Heart left ventricle (tissue), 13 donors: ENCODE measurements at regions not wholly inside any gene's neighbourhood (a gene's known extent, or its start where the extent isn't known, plus 50 kb on each side); places are given as distances from the start of the nearest gene placed in this dataset.

ENCODE experiments used
- POLR2A ChIP-seq, 2 donors: fragments of 450-650 bp; IDR thresholded peaks; one replicate each; pipeline ENCODE4 v1.6.1; 2017; ENCODE audit warnings: antibody characterized with exemption in 2 of 2, mild to moderate bottlenecking in 2 of 2, moderate library complexity in 2 of 2
- TF ChIP-seq, protein P1 (sequence below), 12 donors: fragments of 200-600 bp; sonication (generic) in 4 of 12; IDR thresholded peaks; one replicate each; pipeline versions ENCODE4 v1.5.0 to v1.8.0; 2018 to 2022; ENCODE audit warnings: antibody characterized with exemption in 12 of 12, mild to moderate bottlenecking in 5 of 12
- donor health status: ischemic (EF 13 %, LVEDD 7.1; RV severe dilation, severe dysfunction).
- donor health status: DM: no; HTN: yes; CAD: no.
- donor health status: DM: no; HTN: no; CAD: no.
- donor health status: ischemic (EF 25% LVEDD 6.9; RV normal size, moderate dysfunction).
- donor health status: ischemic (EF 25% LVEDD 5.7; RV mildly dilated, moderate dysfunction).
- donor health status: ischemic (EF 35%, LVEDD 5.7; RV mildly dilated, moderate dysfunction).
- donor health status: nonischemic (EF 11% LVEDD 7.7; RV severe dilation, severe dysfunction).
- donor health status: DM: yes; HTN: yes; CAD: no.
- donor health status: PGD.
- donor health status: ischemic (EF 29% LVEDD 5.4; RV normal size, mild dysfunction).
- donor health status: nonischemic (EF 23%, LVEDD 6.1; RV moderate dilation, normal function).

DNA sequence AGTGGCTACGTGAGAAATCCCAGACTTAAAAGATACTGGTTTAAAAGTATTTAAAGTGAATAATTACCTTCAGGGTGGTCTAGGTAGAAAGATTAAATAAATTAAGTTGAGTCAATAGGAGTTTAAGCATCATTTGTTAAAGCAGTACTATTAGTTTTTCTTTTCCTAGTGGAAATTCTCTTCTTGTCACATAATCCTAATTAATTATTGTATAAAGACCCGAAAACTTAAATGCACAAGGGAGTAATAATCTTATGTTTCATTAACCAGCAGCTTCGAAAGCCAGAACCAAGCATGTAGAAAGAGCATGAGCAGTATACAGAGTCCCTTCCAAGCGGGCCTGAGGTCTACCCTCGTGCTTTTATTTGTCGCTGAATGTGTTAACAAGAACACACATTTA, 90.2 kb upstream of the SKOR2 start:
- TF ChIP-seq, protein P1, sequence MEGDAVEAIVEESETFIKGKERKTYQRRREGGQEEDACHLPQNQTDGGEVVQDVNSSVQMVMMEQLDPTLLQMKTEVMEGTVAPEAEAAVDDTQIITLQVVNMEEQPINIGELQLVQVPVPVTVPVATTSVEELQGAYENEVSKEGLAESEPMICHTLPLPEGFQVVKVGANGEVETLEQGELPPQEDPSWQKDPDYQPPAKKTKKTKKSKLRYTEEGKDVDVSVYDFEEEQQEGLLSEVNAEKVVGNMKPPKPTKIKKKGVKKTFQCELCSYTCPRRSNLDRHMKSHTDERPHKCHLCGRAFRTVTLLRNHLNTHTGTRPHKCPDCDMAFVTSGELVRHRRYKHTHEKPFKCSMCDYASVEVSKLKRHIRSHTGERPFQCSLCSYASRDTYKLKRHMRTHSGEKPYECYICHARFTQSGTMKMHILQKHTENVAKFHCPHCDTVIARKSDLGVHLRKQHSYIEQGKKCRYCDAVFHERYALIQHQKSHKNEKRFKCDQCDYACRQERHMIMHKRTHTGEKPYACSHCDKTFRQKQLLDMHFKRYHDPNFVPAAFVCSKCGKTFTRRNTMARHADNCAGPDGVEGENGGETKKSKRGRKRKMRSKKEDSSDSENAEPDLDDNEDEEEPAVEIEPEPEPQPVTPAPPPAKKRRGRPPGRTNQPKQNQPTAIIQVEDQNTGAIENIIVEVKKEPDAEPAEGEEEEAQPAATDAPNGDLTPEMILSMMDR (IDR thresholded peaks at IDR 0.05): no peak
- no peak for TF ChIP-seq POLR2A (IDR thresholded peaks at IDR 0.05)
